H1 (cell line): ENCODE measurements at regions not wholly inside any gene's neighbourhood (a gene's known extent, or its start where the extent isn't known, plus 50 kb on each side); places are given as distances from the start of the nearest gene placed in this dataset.

Experiments used
- BACH1 ChIP-seq: IDR thresholded peaks from 2 replicates; pipeline ENCODE4 v1.6.1; 2012; ENCODE audit warnings: low read length, improper control_type of control experiment
- CBX8 ChIP-seq: fragments of 300-800, 300-1000 bp; sonication (generic); IDR thresholded peaks from 2 replicates; pipeline ENCODE4 v1.7.1; 2016; ENCODE audit warnings: low read depth, low read length, borderline replicate concordance
- CHD2 ChIP-seq: IDR thresholded peaks from 2 replicates; pipeline ENCODE4 v1.6.1; 2012; ENCODE audit warnings: low read length, improper control_type of control experiment
- JUND ChIP-seq: IDR thresholded peaks from 2 replicates; pipeline ENCODE4 v1.6.1; 2011; ENCODE audit warnings: mild to moderate bottlenecking, improper control_type of control experiment, low read length
- KDM1A ChIP-seq: fragments of 200-600, 300-600 bp; sonication (generic); IDR thresholded peaks from 2 replicates; pipeline ENCODE4 v1.7.1; 2016; ENCODE audit warnings: mild to moderate bottlenecking, low read length, borderline replicate concordance
- NANOG ChIP-seq: IDR thresholded peaks from 2 replicates; pipeline ENCODE4 v1.6.1; 2011; ENCODE audit warnings: low read length, low read depth, mild to moderate bottlenecking, inconsistent platforms; ENCODE audit not compliant: insufficient read depth, poor library complexity, severe bottlenecking
- SP1 ChIP-seq: IDR thresholded peaks from 2 replicates; pipeline ENCODE4 v1.6.1; 2011; ENCODE audit warnings: low read depth, low read length
- YY1 ChIP-seq: IDR thresholded peaks from 2 replicates; pipeline ENCODE4 v1.6.1; 2011; ENCODE audit warnings: low read depth, mild to moderate bottlenecking, low read length

- no peak for TF ChIP-seq SP1
- TF ChIP-seq CBX8: no peak
- TF ChIP-seq CHD2: no peak
- TF ChIP-seq YY1: no peak
- no peak for TF ChIP-seq BACH1
- no peak for TF ChIP-seq KDM1A
- no peak for TF ChIP-seq NANOG
- TF ChIP-seq JUND: no peak
- TF ChIP-seq, all 59 proteins: peak for 0
Measured at GRCh38 chr6:108746366-108746765, 101.9 kb upstream of the ARMC2 start (continued).
